Neutrophil (primary cell): ENCODE measurements at regions not wholly inside any gene's neighbourhood (a gene's known extent, or its start where the extent isn't known, plus 50 kb on each side); places are given as distances from the start of the nearest gene placed in this dataset.
A peak's percentile ranks its signal among the peaks of the same experiment; 100 is the strongest.
"Not testable (repeated sequence)": the region's sequence is repeated elsewhere in the genome, so short reads cannot be mapped to it uniquely, and the experiment has no call there.

Experiments used
- H3K27ac ChIP-seq: fragments of 200-600 bp; sonication (generic); 2 replicates; pipeline ENCODE4 v1.5.1; 2016; ENCODE audit warnings: mild to moderate bottlenecking, moderate library complexity
- H3K27me3 ChIP-seq: fragments of 200-600 bp; sonication (generic); 2 replicates; pipeline ENCODE4 v1.6.0; 2016; ENCODE audit warnings: mild to moderate bottlenecking
- H3K36me3 ChIP-seq: fragments of 200-600 bp; sonication (generic); 2 replicates; pipeline ENCODE4 v1.5.1; 2017
- H3K4me1 ChIP-seq, 2 experiments: fragments of 200-600 bp in 1 of 2; sonication (generic) in 1 of 2; 1 replicate in 1 of 2; 2 replicates in 1 of 2; pipeline versions ENCODE4 v1.5.1 to v1.6.1; 2013 to 2016; ENCODE audit warnings: low read depth in 1 of 2, low read length in 1 of 2, mild to moderate bottlenecking in 1 of 2, moderate library complexity in 1 of 2; ENCODE audit not compliant: control insufficient read depth in 1 of 2, insufficient read depth in 1 of 2
- H3K4me3 ChIP-seq, 2 experiments: fragments of 200-600 bp in 1 of 2; sonication (generic) in 1 of 2; 1 replicate in 1 of 2; 2 replicates in 1 of 2; pipeline ENCODE4 v1.5.1; 2013 to 2016; ENCODE audit warnings: low read depth in 1 of 2, low read length in 1 of 2, mild to moderate bottlenecking in 1 of 2, moderate library complexity in 1 of 2
- H3K9me3 ChIP-seq: fragments of 200-600 bp; sonication (generic); 2 replicates; pipeline ENCODE4 v1.5.1; 2016
- TF ChIP-seq, protein P1 (sequence below): fragments of 200-600 bp; sonication (generic); IDR thresholded peaks from 2 replicates; pipeline ENCODE4 v1.5.1; 2016; ENCODE audit warnings: antibody characterized with exemption

GRCh38 chr16:59039066-59039720, 305.1 kb upstream of the GOT2 start:
- Histone ChIP-seq H3K4me1 (peaks cover 43 to 51% of the 10 kb centered on the region in 2 experiments), H3K27me3 (no peaks in the 10 kb centered on the region), H3K9me3 (no peaks in the 10 kb centered on the region), H3K36me3 (no peaks in the 10 kb centered on the region), H3K27ac (peak overlapping the region; percentile 83), H3K4me3 (no peak overlapping the region)
- TF ChIP-seq, protein P1, sequence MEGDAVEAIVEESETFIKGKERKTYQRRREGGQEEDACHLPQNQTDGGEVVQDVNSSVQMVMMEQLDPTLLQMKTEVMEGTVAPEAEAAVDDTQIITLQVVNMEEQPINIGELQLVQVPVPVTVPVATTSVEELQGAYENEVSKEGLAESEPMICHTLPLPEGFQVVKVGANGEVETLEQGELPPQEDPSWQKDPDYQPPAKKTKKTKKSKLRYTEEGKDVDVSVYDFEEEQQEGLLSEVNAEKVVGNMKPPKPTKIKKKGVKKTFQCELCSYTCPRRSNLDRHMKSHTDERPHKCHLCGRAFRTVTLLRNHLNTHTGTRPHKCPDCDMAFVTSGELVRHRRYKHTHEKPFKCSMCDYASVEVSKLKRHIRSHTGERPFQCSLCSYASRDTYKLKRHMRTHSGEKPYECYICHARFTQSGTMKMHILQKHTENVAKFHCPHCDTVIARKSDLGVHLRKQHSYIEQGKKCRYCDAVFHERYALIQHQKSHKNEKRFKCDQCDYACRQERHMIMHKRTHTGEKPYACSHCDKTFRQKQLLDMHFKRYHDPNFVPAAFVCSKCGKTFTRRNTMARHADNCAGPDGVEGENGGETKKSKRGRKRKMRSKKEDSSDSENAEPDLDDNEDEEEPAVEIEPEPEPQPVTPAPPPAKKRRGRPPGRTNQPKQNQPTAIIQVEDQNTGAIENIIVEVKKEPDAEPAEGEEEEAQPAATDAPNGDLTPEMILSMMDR = no peak

DNA sequence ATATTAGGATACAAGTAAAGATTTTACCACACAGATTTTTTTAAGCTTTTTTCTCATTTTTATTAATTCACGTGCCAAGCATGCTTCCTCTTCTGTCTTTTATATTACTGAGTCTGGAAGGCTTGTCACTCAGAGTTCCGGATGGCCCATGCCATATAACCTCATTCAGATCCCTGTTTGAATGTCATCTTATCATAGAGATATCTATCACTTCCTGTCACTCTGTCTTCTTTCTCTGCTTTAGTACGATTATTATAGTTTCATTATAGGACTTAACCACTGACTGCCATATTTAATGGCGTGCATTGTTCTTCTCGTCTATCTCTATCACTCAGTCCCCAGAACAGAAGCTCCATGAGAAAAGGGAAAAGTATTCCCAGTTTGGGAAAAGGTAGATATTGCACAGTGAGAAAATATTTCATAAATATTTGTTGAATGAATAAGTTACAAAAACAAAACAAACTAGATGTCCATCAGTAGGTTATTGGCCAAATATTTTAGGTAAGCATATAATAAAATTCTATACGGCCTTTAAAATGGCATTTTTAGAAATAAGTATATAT, 296.9 kb upstream of the GOT2 start:
- H3K27me3 ChIP-seq = no peaks in the 10 kb centered on the region
- H3K9me3 ChIP-seq = no peaks in the 10 kb centered on the region
- H3K27ac ChIP-seq = no peak overlapping the region
- no peak overlapping the region for H3K4me3 ChIP-seq
- TF ChIP-seq, protein P1 = no peak
- no peaks in the 10 kb centered on the region for H3K36me3 ChIP-seq
- H3K4me1 ChIP-seq = peaks cover 3 to 8% of the 10 kb centered on the region in 2 experiments

GRCh38 chr16:59021751-59022150, 287.6 kb upstream of the GOT2 start:
- no peaks in the 10 kb centered on the region for H3K4me1 ChIP-seq
- no peaks in the 10 kb centered on the region for H3K36me3 ChIP-seq
- no peak overlapping the region for H3K4me3 ChIP-seq
- H3K27me3 ChIP-seq = no peaks in the 10 kb centered on the region
- H3K9me3 ChIP-seq = no peaks in the 10 kb centered on the region
- H3K27ac ChIP-seq = no peak overlapping the region
- TF ChIP-seq, protein P1 = no peak

DNA sequence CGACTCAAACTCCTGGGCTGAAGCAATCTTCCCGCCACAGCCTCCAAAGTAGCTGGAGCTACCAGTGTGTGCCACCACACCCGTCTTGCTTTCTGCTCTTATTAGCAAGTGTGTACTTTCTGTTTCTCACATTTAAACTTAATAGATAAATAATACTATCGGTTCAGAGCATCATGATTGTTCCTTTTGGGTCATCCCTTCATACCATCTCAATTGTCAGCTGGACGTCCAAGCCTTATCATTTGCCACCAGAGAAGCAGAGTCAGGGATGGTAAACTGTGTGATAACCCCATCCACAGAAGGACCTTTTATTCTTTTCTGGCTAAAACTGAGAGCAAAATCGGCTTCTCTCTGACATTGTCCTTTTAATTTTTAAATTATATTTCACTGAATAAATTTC, 279.8 kb upstream of the GOT2 start:
- TF ChIP-seq, protein P1 = no peak
- Histone ChIP-seq H3K27me3 (no peaks in the 10 kb centered on the region), H3K27ac (no peak overlapping the region), H3K9me3 (no peaks in the 10 kb centered on the region), H3K36me3 (no peaks in the 10 kb centered on the region), H3K4me3 (no peak overlapping the region), H3K4me1 (no peaks in the 10 kb centered on the region)

- Histone ChIP-seq H3K4me1 (no peaks in the 10 kb centered on the region), H3K27ac (no peak overlapping the region), H3K4me3 (no peak overlapping the region), H3K27me3 (no peaks in the 10 kb centered on the region), H3K9me3 (no peaks in the 10 kb centered on the region), H3K36me3 (no peaks in the 10 kb centered on the region)
- TF ChIP-seq, protein P1 = no peak
Observed at GRCh38 chr16:58999762-59000161, 265.6 kb upstream of the GOT2 start.

- not testable (repeated sequence) for H3K36me3 ChIP-seq, H3K4me1 ChIP-seq, H3K27ac ChIP-seq, H3K27me3 ChIP-seq, H3K9me3 ChIP-seq, H3K4me3 ChIP-seq
Observed at GRCh38 chr16:58992755-58993154, 258.6 kb upstream of the GOT2 start.

DNA sequence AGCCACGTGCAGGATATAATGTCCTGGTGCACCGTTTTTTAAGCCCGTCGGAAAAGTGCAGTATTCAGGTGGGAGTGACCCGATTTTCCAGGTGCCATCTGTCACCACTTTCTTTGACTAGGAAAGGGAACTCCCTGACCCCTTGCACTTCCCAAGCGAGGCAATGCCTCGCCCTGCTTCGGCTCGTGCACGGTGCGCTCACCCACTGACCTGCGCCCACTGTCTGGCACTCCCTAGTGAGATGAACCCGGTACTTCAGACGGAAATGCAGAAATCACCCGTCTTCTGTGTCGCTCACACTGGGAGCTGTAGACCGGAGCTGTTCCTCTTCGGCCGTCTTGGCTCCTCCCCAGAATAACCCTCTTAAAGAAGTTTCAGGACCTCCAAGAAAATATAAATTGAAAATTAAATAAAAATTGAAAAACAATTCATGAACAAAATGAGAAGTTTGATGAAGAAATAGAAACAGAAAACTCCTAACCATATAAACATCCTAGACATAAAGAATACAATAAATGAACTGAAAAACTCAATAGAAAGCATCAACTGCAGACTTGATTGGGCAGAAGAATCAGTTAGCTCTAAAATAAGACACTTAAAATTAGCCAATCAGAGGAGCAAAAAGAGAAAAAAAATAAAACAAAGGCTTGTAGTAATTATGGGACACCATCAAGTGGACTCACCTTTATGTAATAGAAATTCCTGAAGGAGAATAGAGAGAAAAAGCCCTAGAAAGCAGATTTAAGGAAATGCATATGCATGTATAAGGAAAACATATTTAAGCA, 249.3 kb upstream of the GOT2 start:
- not testable (repeated sequence) for H3K9me3 ChIP-seq, H3K4me1 ChIP-seq, H3K27ac ChIP-seq, H3K4me3 ChIP-seq, H3K36me3 ChIP-seq, H3K27me3 ChIP-seq
